ENCODE measurements at regions not wholly inside any gene's neighbourhood (a gene's known extent, or its start where the extent isn't known, plus 50 kb on each side); places are given as distances from the start of the nearest gene placed in this dataset.

DNA sequence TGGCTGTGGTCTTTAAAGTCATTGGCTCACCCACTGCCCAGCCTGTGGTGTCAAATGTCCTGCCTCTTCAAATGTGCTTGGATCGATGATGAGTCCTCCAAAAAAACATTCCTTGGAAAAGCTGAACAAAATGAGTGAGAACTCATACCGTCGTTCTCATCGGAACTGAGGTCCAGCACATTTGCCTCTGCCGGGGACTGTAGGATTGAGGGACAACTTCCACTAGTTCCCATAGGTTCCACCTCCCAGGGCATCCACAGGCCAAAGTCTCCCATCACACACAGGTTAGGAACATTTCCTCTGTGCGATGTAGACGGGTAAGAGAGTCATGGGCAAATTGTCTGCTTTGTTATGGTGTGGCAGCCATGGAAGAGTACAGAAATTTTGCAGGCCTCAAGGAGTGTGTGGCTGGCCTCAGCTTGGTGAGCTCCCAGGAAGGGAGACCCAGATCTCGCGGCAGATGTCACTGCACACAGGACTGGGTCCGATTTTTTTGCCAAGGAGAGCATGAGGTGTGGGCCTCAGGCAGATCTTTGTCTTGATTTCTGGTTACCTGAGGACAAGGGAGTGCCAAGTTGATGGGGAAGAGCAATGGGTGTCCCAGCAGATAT, 115.7 kb downstream of the SNRPN start:
- H3K9me3 ChIP-seq (ENCODE audit: low read length) = peaks cover 94% of the 10 kb centered on the region
- BruUV-seq (replicated peaks) = no TSS peak
- H3F3A ChIP-seq (ENCODE audit: low read length, unreplicated experiment) = no peaks in the 10 kb centered on the region
- H4K20me1 ChIP-seq (ENCODE audit: low read length) = no peaks in the 10 kb centered on the region
- H3K27ac ChIP-seq (ENCODE audit: low read length) = no peak overlapping the region
- DNase-seq (no peak), ATAC-seq (no peak)
- no peaks in the 10 kb centered on the region for H3K4me1 ChIP-seq (ENCODE audit: insufficient read depth, low read length)
- ChIA-PET POLR2A (ENCODE audit: unreplicated experiment) (no interaction called here), CTCF (no interaction called here)
- intact Hi-C loops (cut with micrococcal nuclease) = no loop called here
- H3K4me3 ChIP-seq (ENCODE audit: low read length) = no peak overlapping the region; the same call in 1 of the 2 replicates
- H3K9me2 ChIP-seq (replicated peaks; ENCODE audit: low read length) = no peaks in the 10 kb centered on the region
- H3K79me2 ChIP-seq (ENCODE audit: low read length) = no peaks in the 10 kb centered on the region
- no peak overlapping the region for H3K9ac ChIP-seq (ENCODE audit: low read length)
- no peaks in the 10 kb centered on the region for H3K27me3 ChIP-seq (ENCODE audit: low read length)
- peaks cover 99% of the 10 kb centered on the region for H3K36me3 ChIP-seq (ENCODE audit: low read depth, low read length)
- TF ChIP-seq, protein P1, sequence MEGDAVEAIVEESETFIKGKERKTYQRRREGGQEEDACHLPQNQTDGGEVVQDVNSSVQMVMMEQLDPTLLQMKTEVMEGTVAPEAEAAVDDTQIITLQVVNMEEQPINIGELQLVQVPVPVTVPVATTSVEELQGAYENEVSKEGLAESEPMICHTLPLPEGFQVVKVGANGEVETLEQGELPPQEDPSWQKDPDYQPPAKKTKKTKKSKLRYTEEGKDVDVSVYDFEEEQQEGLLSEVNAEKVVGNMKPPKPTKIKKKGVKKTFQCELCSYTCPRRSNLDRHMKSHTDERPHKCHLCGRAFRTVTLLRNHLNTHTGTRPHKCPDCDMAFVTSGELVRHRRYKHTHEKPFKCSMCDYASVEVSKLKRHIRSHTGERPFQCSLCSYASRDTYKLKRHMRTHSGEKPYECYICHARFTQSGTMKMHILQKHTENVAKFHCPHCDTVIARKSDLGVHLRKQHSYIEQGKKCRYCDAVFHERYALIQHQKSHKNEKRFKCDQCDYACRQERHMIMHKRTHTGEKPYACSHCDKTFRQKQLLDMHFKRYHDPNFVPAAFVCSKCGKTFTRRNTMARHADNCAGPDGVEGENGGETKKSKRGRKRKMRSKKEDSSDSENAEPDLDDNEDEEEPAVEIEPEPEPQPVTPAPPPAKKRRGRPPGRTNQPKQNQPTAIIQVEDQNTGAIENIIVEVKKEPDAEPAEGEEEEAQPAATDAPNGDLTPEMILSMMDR (conservative IDR thresholded peaks at IDR 0.05; ENCODE audit: low read depth, low read length) = no peak
- TF ChIP-seq EZH2 (IDR thresholded peaks at IDR 0.05; ENCODE audit: low read length, unreplicated experiment) (no peak), EZH2phosphoT487 (IDR thresholded peaks at IDR 0.05; ENCODE audit: borderline replicate concordance, low read length) (no peak)
- H2AFZ ChIP-seq (ENCODE audit: low read length) = no peak overlapping the region
- no peak overlapping the region for H3K4me2 ChIP-seq (ENCODE audit: low read length)

DNA sequence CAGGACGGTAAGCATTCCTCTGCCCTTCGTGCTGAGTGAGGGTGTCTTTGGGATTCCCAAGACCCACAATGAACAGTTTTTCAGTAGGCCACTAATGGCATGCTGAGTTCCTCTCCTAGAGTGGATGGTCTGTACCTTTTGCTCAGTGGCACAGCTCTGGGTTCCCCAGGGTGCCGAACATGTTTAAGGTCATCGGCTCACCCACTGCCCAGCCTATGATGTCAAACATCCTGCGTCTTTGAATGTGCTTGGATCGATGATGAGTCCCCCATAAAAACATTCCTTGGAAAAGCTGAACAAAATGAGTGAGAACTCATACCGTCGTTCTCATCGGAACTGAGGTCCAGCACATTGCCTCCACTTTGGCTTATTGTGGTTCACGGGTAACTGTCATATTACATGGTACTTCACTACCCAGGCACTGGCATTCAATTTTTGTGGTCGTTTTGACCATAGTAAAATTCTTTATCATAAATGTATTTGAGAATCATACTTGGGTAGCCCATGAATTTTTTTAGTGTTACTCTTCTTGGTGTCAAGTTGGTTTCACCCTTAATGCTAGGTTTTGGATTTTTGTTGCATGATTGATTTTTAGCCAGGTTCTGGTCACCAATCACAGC, 118.2 kb downstream of the SNRPN start:
- DNase-seq = no peak
- Histone ChIP-seq H3K36me3 (ENCODE audit: low read depth, low read length) (peaks cover 100% of the 10 kb centered on the region), H3F3A (ENCODE audit: low read length, unreplicated experiment) (no peaks in the 10 kb centered on the region), H3K79me2 (ENCODE audit: low read length) (no peaks in the 10 kb centered on the region), H3K9ac (ENCODE audit: low read length) (no peak overlapping the region), H3K4me1 (ENCODE audit: insufficient read depth, low read length) (no peaks in the 10 kb centered on the region), H3K9me2 (replicated peaks; ENCODE audit: low read length) (no peaks in the 10 kb centered on the region), H2AFZ (ENCODE audit: low read length) (no peak overlapping the region), H3K27ac (ENCODE audit: low read length) (no peak overlapping the region), H4K20me1 (ENCODE audit: low read length) (no peaks in the 10 kb centered on the region), H3K9me3 (ENCODE audit: low read length) (peaks cover 86% of the 10 kb centered on the region), H3K4me3 (ENCODE audit: low read length) (no peak overlapping the region), H3K27me3 (ENCODE audit: low read length) (no peaks in the 10 kb centered on the region), H3K4me2 (ENCODE audit: low read length) (no peak overlapping the region)
- no peak for ATAC-seq
- BruUV-seq (replicated peaks) = no TSS peak
- POLR2A ChIA-PET (ENCODE audit: unreplicated experiment) = no interaction called here
- TF ChIP-seq EZH2phosphoT487 (IDR thresholded peaks at IDR 0.05; ENCODE audit: borderline replicate concordance, low read length) = no peak
- TF ChIP-seq, protein P1 (conservative IDR thresholded peaks at IDR 0.05; ENCODE audit: low read depth, low read length) = no peak
- TF ChIP-seq EZH2 (IDR thresholded peaks at IDR 0.05; ENCODE audit: low read length, unreplicated experiment) = no peak
- intact Hi-C loops (cut with micrococcal nuclease) = no loop called here
- CTCF ChIA-PET = no interaction called here

DNA sequence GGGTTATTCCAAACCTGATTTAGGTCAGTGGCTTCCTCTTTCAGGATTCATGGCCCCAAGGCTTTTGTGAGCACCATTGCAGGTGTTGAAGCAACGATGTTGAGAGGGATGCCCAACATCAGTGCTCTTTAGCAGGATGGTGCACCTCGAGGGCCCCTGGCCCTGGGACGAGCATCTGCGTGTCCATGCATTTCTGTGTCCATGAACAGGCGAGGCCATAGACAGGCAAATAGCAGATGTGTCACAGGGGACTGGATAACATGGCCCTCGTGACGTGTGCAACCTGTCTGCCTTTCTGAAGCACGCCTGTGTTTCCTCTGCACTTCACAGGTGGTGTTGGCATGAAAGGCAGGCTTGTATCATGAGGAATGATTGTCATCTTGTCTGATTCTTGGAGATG, 132.3 kb downstream of the SNRPN start:
- Histone ChIP-seq H3K9me2 (replicated peaks; ENCODE audit: low read length) (no peaks in the 10 kb centered on the region), H3K27ac (ENCODE audit: low read length) (no peak overlapping the region), H3K36me3 (ENCODE audit: low read depth, low read length) (peaks cover 53% of the 10 kb centered on the region), H3K9me3 (ENCODE audit: low read length) (peaks cover 20% of the 10 kb centered on the region; the same call in 1 of the 2 replicates), H3K4me1 (ENCODE audit: insufficient read depth, low read length) (no peaks in the 10 kb centered on the region), H4K20me1 (ENCODE audit: low read length) (no peaks in the 10 kb centered on the region), H3K9ac (ENCODE audit: low read length) (no peak overlapping the region), H2AFZ (ENCODE audit: low read length) (no peak overlapping the region), H3K79me2 (ENCODE audit: low read length) (no peaks in the 10 kb centered on the region), H3K4me3 (ENCODE audit: low read length) (no peak overlapping the region), H3F3A (ENCODE audit: low read length, unreplicated experiment) (no peaks in the 10 kb centered on the region), H3K4me2 (ENCODE audit: low read length) (no peak overlapping the region), H3K27me3 (ENCODE audit: low read length) (no peaks in the 10 kb centered on the region)
- TF ChIP-seq EZH2 (IDR thresholded peaks at IDR 0.05; ENCODE audit: low read length, unreplicated experiment) = no peak
- TF ChIP-seq, protein P1 (conservative IDR thresholded peaks at IDR 0.05; ENCODE audit: low read depth, low read length) = no peak
- TF ChIP-seq EZH2phosphoT487 (IDR thresholded peaks at IDR 0.05; ENCODE audit: borderline replicate concordance, low read length) = no peak
- CTCF ChIA-PET = no interaction called here
- intact Hi-C loops (cut with micrococcal nuclease) = no loop called here
- ATAC-seq (no peak), DNase-seq (no peak)
- POLR2A ChIA-PET (ENCODE audit: unreplicated experiment) = no interaction called here
- no TSS peak for BruUV-seq (replicated peaks)

Measured in PC-3 (cell line).